GM15510 (cell line): ENCODE measurements at regions not wholly inside any gene's neighbourhood (a gene's known extent, or its start where the extent isn't known, plus 50 kb on each side); places are given as distances from the start of the nearest gene placed in this dataset.

ENCODE experiments used
- POLR2A ChIP-seq: IDR thresholded peaks from 3 replicates; pipeline ENCODE4 v1.6.1; 2011; ENCODE audit warnings: borderline replicate concordance; ENCODE audit not compliant: insufficient read length; ENCODE audit errors: extremely low read depth

DNA sequence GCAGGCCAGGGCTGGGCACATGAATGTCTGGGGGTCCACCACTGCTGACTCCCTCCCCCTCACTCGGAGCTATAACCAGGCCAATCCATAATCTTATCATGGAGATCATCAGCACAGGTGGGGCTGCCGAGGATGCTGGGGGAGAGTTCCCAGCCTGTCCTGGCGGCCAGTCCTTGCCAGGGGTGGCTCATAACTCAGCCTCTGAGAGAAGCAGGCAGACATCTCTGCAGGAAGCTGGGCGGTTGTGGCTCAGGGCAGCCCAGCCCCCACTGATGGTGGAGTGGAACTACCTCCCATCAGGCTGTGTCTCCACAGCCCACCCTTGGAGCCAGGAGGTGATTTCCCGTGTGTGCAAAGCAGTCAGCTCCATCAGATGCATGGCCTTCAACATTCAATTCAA, 109.4 kb upstream of the ZNF92 start:
- TF ChIP-seq POLR2A: no peak

DNA sequence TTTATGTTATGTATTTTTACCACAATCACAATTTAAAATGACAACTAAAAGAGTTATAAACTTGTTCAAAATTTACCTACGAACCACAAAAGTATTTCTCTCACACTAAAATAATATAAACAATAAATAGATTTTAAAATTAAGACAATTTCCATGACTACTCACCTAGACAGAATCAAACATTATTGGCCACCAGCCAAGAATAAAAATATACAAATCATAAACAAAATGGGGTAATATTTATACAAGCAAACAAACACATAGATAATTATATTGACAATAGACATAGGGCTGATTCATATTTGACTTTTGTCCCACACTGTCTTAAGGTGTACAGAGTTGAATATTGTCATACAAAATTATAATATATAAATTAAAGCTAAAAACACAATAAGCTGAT, 119.6 kb upstream of the ZNF92 start:
- no peak for TF ChIP-seq POLR2A

DNA sequence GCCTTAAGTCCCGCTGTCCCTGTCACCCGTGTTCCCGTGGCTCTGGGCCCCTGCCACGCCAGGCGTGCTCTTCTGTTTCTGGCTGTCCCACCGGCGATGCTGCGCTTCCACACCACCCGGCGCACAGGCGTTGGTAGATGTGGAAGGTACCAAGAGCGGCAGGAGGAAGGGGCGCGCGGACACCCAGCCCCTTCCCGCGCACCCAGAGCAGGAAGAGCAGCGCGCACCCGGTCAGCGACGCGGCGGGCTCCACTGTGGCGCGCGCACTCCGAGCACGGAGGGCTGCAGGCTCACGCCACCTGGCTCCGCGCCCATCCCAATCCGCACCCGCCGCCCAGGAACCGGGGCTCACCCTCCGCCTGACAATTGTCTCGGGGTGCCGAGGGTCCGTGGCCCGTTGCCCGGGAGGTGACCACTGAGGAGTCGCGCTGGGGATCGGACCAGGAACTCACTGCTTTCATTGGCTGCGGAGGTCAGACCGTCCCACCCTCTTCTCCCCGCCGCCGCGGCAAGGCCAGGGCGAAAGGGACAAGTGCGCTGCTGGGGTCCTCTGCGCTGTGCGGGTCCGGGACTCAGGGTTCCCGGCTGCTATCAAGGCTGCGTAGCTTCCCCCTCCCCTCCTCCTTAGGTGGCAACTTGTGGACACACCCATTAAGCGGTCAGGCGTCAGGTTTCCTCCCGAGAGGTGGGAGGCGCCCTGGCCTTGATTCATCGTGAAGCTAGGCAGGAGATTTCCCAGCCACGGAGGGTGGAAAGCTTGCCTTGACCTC, 121.6 kb upstream of the ZNF92 start:
- peak; percentile 33 for TF ChIP-seq POLR2A

DNA sequence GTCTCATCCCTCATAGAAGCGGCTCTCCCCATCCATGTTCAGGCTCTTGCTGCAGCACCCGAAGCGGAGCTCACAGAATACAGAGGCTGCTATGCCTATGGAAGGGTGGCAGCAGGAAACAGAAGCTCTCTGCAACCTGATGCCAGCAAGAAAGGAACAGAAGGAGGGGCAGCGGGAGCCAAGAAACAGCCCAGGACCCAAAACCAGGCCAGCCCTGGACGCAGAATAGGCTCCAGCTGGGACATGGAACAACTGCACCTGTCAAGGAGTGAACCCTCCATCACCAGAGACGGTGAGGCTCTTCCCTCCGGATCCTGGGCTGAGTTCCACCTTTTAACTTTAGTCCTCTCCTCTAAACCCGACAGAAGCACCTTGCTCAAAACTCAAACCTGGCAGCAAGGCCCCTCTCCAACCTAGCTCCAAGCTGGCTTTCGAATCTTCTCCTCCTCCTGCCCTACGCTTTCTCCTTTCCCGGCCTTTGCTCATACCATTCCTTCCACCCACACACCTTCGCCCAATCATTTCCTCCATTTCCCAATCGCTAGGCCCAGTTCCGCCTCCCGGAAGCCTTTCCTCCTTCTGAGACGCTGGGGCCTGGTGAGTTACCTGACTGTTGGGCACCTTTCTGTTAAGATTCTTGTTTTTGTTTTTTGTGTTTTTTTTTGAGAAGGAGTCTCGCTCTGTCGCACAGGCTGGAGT, 122.8 kb upstream of the ZNF92 start:
- TF ChIP-seq POLR2A: no peak

DNA sequence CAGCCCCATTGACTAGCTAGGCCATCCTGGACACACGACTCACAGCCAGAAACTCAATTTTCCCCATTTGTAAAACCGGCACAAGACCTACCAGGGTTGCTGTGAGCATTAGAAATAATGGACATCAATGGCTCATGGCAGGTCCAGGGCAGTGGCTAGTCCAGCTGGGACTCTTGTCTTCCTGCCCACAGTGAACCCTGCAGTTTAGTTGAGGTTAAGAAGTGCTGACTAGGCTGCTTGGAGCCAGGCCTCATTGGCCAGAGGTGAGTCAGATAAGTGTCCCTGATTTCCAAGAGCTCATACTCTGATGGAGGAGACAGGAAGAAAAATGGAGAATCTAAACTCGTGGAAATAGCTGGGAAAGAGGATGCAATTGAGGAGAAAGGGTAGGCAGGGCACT, 123.4 kb upstream of the ZNF92 start:
- TF ChIP-seq POLR2A: no peak

DNA sequence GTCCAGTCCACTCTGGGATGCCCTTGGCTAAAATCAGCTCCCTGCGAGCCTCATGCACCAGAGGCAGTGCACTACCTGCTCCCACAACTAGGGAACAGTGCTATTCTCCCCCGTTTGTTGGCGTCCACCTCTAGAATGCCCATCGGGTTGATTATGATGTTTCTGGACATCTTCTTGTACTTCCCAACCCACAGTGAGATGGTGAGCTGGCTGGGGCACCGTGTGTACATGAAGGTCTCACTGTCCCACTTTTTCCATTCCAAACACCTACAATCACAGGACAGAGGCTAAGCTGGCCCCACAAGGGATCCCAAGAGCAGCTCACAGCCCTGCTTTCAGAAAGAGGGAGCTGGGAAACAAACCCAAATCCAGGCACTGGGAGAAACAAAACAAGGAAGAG, 126.2 kb upstream of the ZNF92 start:
- TF ChIP-seq POLR2A: no peak

DNA sequence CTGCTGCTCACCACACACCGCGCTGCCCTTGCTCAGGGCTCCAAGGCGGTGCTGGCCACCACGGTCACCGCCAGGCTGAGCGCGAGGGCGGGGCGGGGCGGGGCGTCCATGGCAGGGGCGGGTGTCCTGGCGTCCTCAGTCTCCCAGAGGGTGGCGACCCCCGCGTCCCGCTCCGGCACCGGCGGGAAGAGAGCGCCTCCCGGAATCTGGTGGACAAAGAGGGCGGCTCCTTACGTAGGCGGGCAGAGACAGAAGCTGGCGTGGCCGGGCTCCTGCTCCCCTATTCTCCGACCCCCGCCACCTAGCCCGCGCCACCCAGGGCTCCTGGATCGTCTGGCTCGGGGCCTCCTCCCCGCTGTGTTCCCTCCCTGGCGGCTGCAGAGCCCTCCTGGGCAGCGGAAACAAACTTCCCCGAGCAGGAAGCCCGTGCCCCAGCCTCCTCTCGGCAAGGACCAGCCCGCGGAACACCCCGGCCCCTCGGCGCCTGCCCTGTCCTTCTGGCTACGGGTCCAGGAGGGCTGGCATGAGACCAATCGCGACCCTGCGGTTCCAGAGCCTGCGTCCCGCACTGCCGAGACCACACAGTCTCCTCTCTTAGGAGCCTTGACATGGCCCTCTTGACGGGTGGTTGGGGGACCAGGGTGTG, 133.8 kb upstream of the ZNF92 start:
- TF ChIP-seq POLR2A: no peak

DNA sequence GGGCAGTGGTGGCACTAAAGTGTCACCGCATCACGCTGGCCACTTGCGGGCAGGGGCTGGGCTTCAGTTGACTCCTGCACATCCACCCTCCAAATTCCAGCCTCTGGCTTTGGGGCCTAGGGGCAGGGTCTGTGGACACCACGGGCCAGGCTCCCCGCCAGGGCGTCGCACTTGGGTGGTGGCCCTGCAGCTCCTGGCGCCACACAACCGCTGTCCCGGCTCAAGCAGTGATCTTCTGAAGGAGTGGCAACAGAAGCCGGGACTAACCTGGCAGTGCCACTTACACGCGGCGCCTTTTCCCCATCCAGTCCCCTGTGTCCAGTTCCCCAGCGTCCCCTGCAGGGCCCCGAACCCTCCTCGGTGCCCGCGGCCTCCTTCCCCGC, 134.3 kb upstream of the ZNF92 start:
- no peak for TF ChIP-seq POLR2A

DNA sequence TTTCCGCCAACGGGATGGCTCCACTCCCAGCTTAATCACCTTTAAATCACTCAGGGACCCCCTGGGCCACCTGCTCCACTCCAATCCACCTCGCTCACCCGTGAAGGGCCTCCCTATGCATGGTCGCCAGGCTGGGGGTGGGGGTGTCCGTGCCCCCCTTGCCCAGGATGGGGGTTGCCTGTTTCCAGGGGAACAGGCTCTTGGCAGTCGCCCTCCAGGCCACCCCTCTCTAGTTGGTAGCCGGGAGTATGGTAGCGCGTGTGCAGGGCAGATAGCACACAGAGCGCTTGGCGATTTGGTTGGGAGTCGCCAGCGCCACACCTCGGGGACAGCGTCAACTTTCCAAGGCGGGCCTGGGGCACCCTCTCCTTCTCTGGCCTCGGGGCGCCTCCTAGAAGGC, 134.9 kb upstream of the ZNF92 start:
- no peak for TF ChIP-seq POLR2A

DNA sequence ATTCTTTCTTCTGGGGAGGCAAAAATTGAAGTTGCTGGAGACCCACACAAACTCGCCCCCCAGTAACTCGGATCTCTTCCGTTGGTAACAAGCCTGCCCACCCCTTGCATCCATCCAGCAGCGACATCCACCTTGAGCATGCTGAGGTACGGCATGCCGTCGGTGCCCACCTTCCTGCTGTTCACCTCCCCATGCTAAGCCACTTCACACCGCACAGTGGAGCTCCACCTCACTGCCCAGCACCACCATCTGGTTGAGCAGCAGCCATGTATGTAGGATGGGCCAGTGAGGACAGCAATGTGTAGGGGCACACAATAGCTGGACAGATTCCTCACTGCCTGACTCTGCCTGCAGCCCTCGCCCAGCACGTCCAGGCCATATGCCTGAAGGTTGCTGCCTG, 138.1 kb upstream of the ZNF92 start:
- no peak for TF ChIP-seq POLR2A

DNA sequence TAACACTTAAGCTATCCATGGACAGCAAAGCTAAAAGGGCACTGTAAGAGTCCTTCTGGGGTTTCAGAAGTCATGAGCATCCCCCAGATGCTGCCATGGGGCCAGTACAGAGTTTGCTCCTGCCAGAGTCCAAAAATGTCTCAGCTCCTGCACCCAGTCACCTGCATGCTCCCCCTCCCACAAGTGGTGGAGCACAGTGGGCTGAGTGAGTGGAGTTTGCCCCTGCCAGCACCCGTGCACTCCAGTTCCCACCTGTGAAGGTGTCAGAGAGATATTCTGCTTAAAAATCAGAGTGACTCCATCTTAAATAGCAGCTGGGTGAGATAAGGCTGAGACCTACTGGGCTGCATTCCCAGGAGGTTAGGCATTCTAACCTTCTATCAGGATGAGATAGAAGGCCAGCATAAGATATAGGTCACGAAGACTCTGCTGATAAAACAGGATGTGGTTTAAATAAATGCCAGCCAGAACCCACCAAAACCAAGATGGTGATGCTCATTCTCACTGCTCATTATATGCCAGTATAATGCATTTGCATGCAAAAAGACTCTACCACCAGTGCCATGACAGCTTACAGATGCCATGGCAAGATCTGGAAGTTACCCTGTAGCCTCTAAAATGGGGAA, 140.1 kb upstream of the ZNF92 start:
- no peak for TF ChIP-seq POLR2A

DNA sequence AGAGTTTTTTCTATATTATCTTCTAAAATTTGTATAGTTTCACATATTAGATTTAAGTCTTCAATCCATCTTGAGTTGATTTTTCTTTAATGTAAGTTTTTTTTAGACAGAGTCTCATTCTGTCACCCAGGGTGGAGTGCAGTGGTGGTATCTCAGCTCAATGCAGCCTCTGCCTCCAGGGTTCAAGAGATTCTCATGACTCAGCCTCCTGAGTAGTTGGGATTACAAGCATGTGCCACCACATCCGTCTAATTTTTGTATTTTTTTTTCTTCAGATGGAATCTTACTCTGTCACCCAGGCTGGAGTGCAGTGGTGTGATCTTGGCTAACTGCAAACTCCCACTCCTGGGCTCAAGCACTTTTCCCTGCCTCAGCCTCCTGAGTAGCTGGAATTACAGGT, 143.4 kb upstream of the ZNF92 start:
- no peak for TF ChIP-seq POLR2A

DNA sequence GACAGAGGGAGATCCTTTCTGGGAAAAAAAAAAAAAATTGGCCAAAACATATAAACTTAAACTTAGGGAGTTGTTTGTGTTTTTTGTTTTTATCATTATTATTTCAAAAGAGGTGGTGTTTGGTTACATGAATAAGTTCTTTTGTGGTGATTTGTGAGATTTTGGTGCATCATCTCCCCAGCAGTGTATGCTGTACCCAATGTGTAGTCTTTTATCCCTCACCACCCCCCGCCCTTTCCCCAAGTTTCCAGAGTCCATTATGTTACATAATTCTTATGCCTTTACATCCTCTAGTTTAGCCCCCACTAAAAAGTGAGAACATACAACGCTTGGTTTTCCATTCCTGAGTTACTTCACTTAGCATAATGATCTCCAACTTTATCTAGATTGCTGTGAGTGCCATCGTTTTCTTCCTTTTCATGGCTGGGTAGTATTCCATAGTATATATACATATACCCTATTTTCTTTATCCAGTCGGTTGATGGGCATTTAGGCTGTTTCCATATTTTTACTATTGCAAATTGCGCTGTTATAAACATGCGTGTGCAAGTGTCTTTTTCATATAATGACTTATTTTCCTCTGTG, 148.1 kb upstream of the ZNF92 start:
- TF ChIP-seq POLR2A: no peak

DNA sequence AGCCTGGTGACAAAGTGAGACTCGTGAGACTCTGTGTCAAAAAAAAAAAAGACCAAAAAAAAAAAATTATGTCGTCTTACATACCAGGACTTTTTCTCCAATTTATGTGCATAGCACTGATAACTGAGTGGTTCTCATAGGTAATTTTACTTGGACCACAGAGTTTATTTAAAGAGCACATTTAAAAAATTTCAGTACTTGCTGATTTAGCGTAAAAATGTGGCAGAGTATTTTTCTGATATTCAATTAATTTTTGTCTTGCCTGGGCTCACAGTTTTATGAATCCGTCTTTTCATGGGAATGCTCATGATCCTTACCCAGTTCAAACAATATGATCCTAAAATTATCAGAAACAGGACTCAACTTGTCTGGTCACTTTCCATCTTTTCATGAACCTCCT, 151.0 kb upstream of the ZNF92 start:
- no peak for TF ChIP-seq POLR2A

DNA sequence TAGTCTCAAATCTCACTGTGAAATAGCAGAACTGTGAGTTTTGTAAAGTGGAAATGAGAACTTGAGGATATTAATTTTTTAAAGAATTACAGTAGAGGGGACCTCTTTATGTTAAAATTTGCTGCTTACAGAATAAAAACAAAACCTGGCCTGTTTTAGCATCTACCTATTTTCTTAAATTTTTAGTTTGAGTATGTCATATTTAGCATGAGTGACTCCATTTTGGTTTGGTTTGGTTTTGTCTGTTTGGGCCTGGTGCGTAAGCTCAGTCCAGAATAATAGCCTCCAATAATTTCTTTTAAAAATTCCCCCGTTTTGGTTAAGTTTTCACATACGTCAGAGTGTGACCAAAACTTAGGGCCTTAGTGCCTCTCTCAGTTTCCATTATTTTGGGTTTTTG, 152.0 kb upstream of the ZNF92 start:
- TF ChIP-seq POLR2A: no peak
